Amniotic epithelial cell (primary cell): ENCODE measurements at regions not wholly inside any gene's neighbourhood (a gene's known extent, or its start where the extent isn't known, plus 50 kb on each side); places are given as distances from the start of the nearest gene placed in this dataset.
A peak's percentile ranks its signal among the peaks of the same experiment; 100 is the strongest.
"Not testable (repeated sequence)": the region's sequence is repeated elsewhere in the genome, so short reads cannot be mapped to it uniquely, and the experiment has no call there.

Source experiments
- DNase-seq: peaks from one replicate; pipeline ENCODE4 v3.0.0-alpha.2; 2010; ENCODE audit warnings: low read depth

DNA sequence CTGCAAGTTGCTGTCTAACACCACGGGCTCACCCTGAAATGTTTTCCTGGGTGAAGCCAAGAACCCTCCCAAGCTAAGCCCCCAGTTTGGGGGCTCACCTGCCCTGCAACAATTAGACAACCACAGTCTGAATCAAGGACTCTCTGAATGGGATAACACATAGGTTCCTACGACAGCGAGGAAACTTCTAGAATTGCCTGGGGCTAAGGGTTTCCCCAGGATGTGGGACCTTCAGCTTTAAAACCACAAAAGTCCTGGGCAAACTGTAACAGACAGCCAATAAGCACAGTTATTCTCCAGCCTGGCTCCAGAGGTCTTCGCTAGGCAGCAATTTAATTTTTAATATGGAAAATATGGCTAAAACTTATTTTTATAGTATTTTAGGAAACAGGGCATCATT, 162.6 kb downstream of the PRKX start:
- no peak for DNase-seq

GRCh38 chrX:3550160-3550751, 163.2 kb downstream of the PRKX start:
- DNase-seq: peak; percentile 5

DNA sequence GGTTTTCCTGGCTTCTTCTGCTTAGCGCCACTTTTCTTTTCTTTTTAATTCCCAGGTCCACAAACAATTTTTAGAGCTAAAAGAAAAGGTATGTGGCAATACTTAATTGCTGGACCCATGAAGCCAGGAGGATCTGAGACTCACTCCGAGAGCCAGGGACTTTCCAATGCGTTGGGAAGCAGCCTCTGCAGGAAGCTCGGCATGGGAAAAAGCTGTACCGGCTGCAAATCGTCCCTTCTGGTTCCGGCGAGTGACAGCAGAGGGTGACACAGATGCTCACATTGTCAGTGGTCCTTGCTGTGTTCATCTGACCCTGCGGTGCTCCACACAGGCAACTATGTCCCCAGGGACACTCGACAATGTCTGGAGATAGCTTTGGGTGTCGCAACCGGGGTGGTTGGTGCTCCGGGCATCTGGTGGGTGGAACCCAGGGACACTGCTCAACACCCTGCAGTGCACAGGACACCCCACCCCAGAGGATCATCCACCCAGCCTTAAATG, 164.0 kb downstream of the PRKX start:
- no peak for DNase-seq

- peak; percentile 91 for DNase-seq
These were observed 164.6 kb downstream of the PRKX start for GRCh38 chrX:3548765-3549391.

GRCh38 chrX:3545901-3546300, 167.5 kb downstream of the PRKX start:
- DNase-seq: no peak

GRCh38 chrX:3541336-3541735, 172.1 kb downstream of the PRKX start:
- DNase-seq: no peak

GRCh38 chrX:3540105-3540504, 173.3 kb downstream of the PRKX start:
- DNase-seq: no peak

- DNase-seq: no peak
These were observed 180.8 kb downstream of the PRKX start for GRCh38 chrX:3532581-3533085.

DNA sequence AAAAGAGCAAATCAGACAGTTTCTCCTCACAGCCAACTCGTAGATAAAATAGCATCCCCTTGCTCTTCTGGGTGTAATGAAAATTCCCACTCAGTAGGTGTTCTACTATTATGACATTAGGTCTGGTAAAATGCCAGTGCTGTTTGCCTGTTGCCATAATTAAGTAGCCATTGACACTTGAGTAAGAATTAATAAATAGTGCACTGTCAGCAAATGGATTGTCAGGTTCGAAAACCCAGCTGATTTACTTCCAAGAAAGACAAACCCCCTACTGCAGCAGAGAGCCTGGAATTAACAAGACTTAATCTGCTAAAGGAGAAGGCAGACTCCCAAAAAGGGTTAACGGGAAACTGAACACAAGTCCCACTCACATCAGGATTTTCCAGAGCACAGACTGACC, 182.0 kb downstream of the PRKX start:
- not testable (repeated sequence) for DNase-seq

DNA sequence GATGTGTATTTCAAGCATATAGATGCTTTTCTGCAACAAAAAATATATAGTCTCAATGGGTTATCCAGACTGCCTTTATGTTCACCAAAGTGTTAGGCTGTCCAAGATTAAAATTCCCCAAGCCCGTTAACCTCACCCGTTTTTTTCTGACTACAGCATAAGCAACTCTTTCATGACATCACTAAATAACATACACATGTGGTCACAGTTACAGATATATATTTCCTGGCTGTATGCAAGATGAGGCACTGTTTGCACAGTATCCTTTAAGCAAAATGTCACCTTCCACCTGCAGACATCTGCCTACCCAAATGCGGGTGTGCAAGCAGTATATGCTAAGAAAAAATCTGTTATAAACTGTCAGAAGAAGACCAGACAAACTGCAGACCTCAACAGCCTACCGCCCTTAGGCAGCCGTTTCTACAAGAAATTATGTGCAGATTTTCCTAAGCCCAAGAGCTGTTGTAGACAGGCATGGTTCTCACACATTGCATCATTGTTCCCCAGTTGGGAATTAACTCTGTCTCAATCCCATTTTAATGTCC, 183.1 kb upstream of the MXRA5 start:
- no peak for DNase-seq

DNA sequence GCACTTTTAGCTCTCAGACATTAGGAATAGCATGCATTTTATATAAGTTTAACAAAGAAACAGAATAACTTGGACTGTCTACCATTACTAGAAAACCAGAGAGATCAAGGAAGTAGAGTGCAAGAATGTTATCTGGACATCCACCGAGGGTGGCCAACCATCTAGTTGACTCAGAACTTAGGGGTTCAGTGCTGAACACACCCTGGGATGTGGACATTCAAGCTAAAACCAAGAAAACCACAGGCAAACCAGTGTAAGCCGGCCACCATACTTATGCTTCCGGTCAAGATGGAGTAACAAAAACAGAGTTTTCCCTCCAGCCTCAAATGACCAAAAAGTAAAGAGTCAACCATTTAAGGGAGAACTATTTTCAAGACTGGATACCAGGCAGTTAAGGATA, 181.4 kb upstream of the MXRA5 start:
- DNase-seq: peak; percentile 13

GRCh38 chrX:3527166-3527565, 180.7 kb upstream of the MXRA5 start:
- DNase-seq: no peak

DNA sequence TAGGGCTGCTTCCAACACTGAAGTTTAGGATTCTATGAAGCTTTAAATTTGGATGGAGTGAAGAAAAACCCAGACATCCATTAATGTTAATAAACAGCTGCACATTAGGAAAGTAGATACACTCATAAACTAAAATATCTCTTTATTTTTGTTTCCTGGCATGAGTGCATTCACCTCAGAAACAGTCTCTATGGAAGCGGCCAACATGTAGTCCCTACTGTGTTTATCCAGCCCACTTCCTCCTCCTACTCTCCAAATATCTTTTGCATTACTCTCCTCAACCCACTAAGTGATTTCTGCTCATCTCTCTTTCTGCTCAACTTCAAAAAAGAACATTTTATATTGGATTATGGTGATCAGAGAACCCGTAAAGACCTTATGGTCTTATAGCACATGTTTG, 180.3 kb upstream of the MXRA5 start:
- DNase-seq: no peak

DNA sequence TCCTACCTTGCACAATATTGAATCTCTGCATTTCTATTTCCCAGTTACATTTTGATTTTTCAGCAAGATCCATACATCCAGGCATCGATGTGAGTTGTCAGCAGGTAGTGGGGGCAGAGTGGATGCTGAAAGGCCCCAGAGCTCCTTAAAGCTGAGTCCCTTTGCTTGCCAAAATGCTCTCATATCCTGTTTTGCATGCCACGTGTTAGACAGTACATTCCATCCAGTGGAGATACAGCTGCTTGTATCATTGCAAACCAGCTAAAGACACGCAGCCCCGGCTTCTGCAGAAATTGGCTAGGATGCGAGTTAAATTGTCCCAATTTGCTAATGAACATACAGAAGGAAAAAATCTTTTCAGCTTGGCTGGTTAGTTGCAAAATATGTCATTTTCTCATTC, 179.6 kb upstream of the MXRA5 start:
- no peak for DNase-seq

DNA sequence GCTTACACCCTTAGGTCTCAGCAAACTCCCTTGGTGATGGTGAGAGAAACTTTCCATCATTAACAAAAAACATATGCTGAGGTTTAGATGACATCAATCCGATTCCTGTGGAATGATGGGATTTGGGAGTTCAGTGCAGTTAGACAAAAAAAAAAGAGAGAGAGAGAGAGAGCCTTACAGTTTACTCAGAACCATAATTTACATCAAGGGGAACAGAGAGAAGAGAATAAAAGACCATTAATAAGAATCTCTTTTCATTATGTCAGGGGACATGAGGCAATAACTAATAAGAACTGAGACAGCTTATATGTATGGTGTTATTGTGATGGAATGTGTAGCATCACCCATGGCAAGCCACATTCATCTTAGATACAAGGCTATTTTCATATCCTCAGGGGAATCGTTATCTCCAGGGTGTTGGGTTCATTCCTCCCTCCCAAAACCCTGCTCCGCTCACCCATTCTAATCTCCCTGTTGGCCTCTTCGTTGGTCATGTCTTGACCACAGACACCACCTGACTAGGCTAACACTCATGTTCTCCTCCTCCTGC, 175.7 kb upstream of the MXRA5 start:
- DNase-seq: peak; percentile 27

DNA sequence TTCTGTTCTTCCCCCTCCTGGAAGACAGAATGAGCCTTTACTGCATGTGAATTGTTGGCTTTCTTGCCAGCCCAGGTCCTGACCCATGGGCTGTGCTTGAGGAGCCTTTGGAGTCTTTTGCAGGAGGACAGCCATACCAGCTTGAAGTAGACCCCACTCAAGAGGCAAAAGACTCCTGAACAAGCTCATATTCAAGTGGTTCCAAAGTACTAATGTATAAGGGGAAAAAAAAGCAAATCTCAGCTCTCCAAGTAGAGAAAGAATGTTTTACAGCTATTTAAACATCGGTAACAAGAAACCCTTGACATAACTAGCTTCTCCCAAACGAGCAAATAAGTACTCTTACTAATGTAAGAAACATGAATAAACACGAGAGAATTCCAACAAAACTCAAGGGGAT, 174.9 kb upstream of the MXRA5 start:
- no peak for DNase-seq

DNA sequence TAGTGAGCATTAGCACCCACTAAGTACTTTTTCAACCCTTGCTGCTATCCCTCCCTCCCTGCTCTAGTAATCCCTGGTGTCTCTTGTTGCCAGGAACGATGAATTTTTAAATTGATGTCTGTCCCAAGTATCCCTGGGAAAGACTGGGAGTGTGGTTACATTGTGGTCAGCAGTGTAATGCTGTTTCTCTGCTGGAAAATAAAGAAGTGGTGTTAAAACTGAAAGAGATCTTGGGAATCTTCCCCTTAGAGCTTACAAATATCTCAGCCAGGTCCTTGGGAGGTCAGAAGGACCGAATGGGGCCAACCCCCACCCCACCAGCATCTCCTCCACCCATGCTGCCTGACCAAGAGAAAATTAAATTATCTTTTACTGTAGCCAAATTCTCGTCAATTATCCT, 174.5 kb upstream of the MXRA5 start:
- peak; percentile 18 for DNase-seq

- no peak for DNase-seq
These were observed 174.0 kb upstream of the MXRA5 start for GRCh38 chrX:3520458-3520857.

- peak; percentile 28 for DNase-seq
These were observed 172.9 kb upstream of the MXRA5 start for GRCh38 chrX:3519384-3519783.

- DNase-seq: peak; percentile 64
These were observed 172.4 kb upstream of the MXRA5 start for GRCh38 chrX:3518870-3519269.

- DNase-seq: peak; percentile 14
These were observed 169.6 kb upstream of the MXRA5 start for GRCh38 chrX:3516051-3516541.

GRCh38 chrX:3514996-3515395, 168.5 kb upstream of the MXRA5 start:
- DNase-seq: no peak

DNA sequence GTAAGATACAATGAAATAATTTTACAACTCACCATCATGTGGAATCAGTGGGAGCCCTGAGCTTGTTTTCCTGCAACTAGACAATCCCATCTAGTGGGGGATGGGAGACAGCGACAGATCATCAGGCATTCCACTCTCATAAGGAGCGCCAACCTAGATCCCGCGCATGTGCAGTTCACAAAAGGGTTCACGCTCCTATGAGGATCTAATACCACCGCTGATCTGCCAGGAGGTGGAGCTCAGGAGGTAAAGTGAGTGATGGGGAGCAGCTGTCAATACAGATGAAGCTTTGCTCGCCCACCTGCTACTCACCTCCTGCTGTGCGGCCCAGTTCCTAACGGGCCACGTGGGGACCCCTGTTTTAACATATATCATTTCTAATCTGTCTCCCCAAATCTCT, 165.7 kb upstream of the MXRA5 start:
- not testable (repeated sequence) for DNase-seq
